ENCODE measurements at regions not wholly inside any gene's neighbourhood (a gene's known extent, or its start where the extent isn't known, plus 50 kb on each side); places are given as distances from the start of the nearest gene placed in this dataset.

- peaks cover 5% of the 10 kb centered on the region for H3K4me1 ChIP-seq (ENCODE audit: insufficient read depth, low read length)
- FAIRE-seq (no peak), DNase-seq (ENCODE audit: low read depth) (peak; percentile 39)
- H3K36me3 Mint-ChIP-seq (ENCODE audit: low read depth, unreplicated experiment) = no peaks in the 10 kb centered on the region
- H3K4me3 Mint-ChIP-seq (ENCODE audit: unreplicated experiment) = no peak overlapping the region
- H3K9me3 ChIP-seq (ENCODE audit: insufficient read depth, low read depth, low read length) = no peaks in the 10 kb centered on the region
- H3K27ac Mint-ChIP-seq (ENCODE audit: unreplicated experiment) = no peak overlapping the region
- TF ChIP-seq EZH2 (IDR thresholded peaks at IDR 0.05; ENCODE audit: insufficient read depth, low read length) = no peak
- TF ChIP-seq CTCF (IDR thresholded peaks at IDR 0.05; ENCODE audit: insufficient read depth, low read depth, low read length) = no peak
- H2AFZ ChIP-seq (ENCODE audit: low read depth, low read length) = no peak overlapping the region
- H3K4me1 Mint-ChIP-seq (ENCODE audit: low read depth, unreplicated experiment) = peaks cover 15% of the 10 kb centered on the region
- H3K27me3 Mint-ChIP-seq (ENCODE audit: low read depth, unreplicated experiment) = no peaks in the 10 kb centered on the region
- H3K9ac ChIP-seq (ENCODE audit: low read length) = no peak overlapping the region
- H4K20me1 ChIP-seq (ENCODE audit: insufficient read depth, low read length) = no peaks in the 10 kb centered on the region
- no peaks in the 10 kb centered on the region for H3K36me3 ChIP-seq (ENCODE audit: insufficient read depth, low read length)
- peak overlapping the region; percentile 49 for H3K4me2 ChIP-seq (ENCODE audit: low read length)
- H3K9me3 Mint-ChIP-seq (ENCODE audit: unreplicated experiment) = no peaks in the 10 kb centered on the region
- H3K4me3 ChIP-seq (ENCODE audit: insufficient read depth, low read depth, low read length) = no peak overlapping the region
- H3K79me2 ChIP-seq (ENCODE audit: insufficient read depth, low read length) = no peaks in the 10 kb centered on the region
- H3K27ac ChIP-seq (ENCODE audit: low read depth, low read length) = peak overlapping the region; percentile 36
- H3K27me3 ChIP-seq (ENCODE audit: insufficient read depth, low read length) = no peaks in the 10 kb centered on the region
Measured at GRCh38 chr18:44238911-44239310, 441.8 kb upstream of the SETBP1 start.

- Histone ChIP-seq H3K4me3 (ENCODE audit: insufficient read depth, low read depth, low read length) (no peak overlapping the region), H3K9me3 (ENCODE audit: insufficient read depth, low read depth, low read length) (no peaks in the 10 kb centered on the region), H3K79me2 (ENCODE audit: insufficient read depth, low read length) (no peaks in the 10 kb centered on the region), H3K36me3 (ENCODE audit: insufficient read depth, low read length) (no peaks in the 10 kb centered on the region), H3K9ac (ENCODE audit: low read length) (no peak overlapping the region), H3K27ac (ENCODE audit: low read depth, low read length) (no peak overlapping the region), H3K27me3 (ENCODE audit: insufficient read depth, low read length) (no peaks in the 10 kb centered on the region), H2AFZ (ENCODE audit: low read depth, low read length) (no peak overlapping the region), H3K4me1 (ENCODE audit: insufficient read depth, low read length) (peaks cover 5% of the 10 kb centered on the region), H4K20me1 (ENCODE audit: insufficient read depth, low read length) (no peaks in the 10 kb centered on the region), H3K4me2 (ENCODE audit: low read length) (no peak overlapping the region)
- Mint-ChIP-seq H3K27me3 (ENCODE audit: low read depth, unreplicated experiment) (no peaks in the 10 kb centered on the region), H3K36me3 (ENCODE audit: low read depth, unreplicated experiment) (no peaks in the 10 kb centered on the region), H3K27ac (ENCODE audit: unreplicated experiment) (no peak overlapping the region), H3K4me1 (ENCODE audit: low read depth, unreplicated experiment) (peaks cover 15% of the 10 kb centered on the region), H3K4me3 (ENCODE audit: unreplicated experiment) (no peak overlapping the region), H3K9me3 (ENCODE audit: unreplicated experiment) (no peaks in the 10 kb centered on the region)
- DNase-seq (ENCODE audit: low read depth) = no peak
- no peak for FAIRE-seq
- TF ChIP-seq CTCF (IDR thresholded peaks at IDR 0.05; ENCODE audit: insufficient read depth, low read depth, low read length) (no peak), EZH2 (IDR thresholded peaks at IDR 0.05; ENCODE audit: insufficient read depth, low read length) (no peak)
Measured at GRCh38 chr18:44241020-44241419, 439.7 kb upstream of the SETBP1 start.

GRCh38 chr18:44245019-44245418 is 435.7 kb upstream of the SETBP1 start:
- Histone ChIP-seq H3K9ac (ENCODE audit: low read length) (no peak overlapping the region), H3K9me3 (ENCODE audit: insufficient read depth, low read depth, low read length) (no peaks in the 10 kb centered on the region), H3K36me3 (ENCODE audit: insufficient read depth, low read length) (no peaks in the 10 kb centered on the region), H3K27ac (ENCODE audit: low read depth, low read length) (no peak overlapping the region), H4K20me1 (ENCODE audit: insufficient read depth, low read length) (no peaks in the 10 kb centered on the region), H3K27me3 (ENCODE audit: insufficient read depth, low read length) (no peaks in the 10 kb centered on the region), H3K4me3 (ENCODE audit: insufficient read depth, low read depth, low read length) (no peak overlapping the region), H3K79me2 (ENCODE audit: insufficient read depth, low read length) (no peaks in the 10 kb centered on the region), H3K4me2 (ENCODE audit: low read length) (no peak overlapping the region), H2AFZ (ENCODE audit: low read depth, low read length) (no peak overlapping the region), H3K4me1 (ENCODE audit: insufficient read depth, low read length) (no peaks in the 10 kb centered on the region)
- no peak overlapping the region for H3K27ac Mint-ChIP-seq (ENCODE audit: unreplicated experiment)
- no peak overlapping the region for H3K4me3 Mint-ChIP-seq (ENCODE audit: unreplicated experiment)
- FAIRE-seq (no peak), DNase-seq (ENCODE audit: low read depth) (no peak)
- no peaks in the 10 kb centered on the region for H3K9me3 Mint-ChIP-seq (ENCODE audit: unreplicated experiment)
- peaks cover 1% of the 10 kb centered on the region for H3K27me3 Mint-ChIP-seq (ENCODE audit: low read depth, unreplicated experiment)
- TF ChIP-seq EZH2 (IDR thresholded peaks at IDR 0.05; ENCODE audit: insufficient read depth, low read length) = no peak
- no peak for TF ChIP-seq CTCF (IDR thresholded peaks at IDR 0.05; ENCODE audit: insufficient read depth, low read depth, low read length)
- H3K4me1 Mint-ChIP-seq (ENCODE audit: low read depth, unreplicated experiment) = no peaks in the 10 kb centered on the region
- no peaks in the 10 kb centered on the region for H3K36me3 Mint-ChIP-seq (ENCODE audit: low read depth, unreplicated experiment)
